ENCODE measurements at regions not wholly inside any gene's neighbourhood (a gene's known extent, or its start where the extent isn't known, plus 50 kb on each side); places are given as distances from the start of the nearest gene placed in this dataset.
"Not testable (repeated sequence)": the region's sequence is repeated elsewhere in the genome, so short reads cannot be mapped to it uniquely, and the experiment has no call there.

DNA sequence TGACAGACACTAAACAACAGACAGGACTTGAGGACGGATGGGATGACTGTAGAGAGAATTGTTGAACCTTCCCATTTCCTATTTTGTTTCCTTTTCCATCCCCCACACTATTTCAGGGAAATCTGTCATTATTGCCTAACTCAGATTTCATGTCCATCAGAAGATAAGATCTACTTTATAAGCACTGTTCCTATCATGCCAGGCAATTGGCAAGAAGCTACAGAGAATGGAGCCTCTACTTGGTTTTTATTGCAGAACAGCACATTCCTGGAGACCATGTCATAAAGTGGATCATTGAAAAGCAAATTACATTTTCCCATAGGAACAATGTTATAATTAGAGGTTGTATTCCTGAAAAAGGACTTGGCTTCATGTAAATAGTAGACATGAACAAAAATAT is 173.7 kb upstream of the KIF2A start:
- no peak for DNase-seq

DNA sequence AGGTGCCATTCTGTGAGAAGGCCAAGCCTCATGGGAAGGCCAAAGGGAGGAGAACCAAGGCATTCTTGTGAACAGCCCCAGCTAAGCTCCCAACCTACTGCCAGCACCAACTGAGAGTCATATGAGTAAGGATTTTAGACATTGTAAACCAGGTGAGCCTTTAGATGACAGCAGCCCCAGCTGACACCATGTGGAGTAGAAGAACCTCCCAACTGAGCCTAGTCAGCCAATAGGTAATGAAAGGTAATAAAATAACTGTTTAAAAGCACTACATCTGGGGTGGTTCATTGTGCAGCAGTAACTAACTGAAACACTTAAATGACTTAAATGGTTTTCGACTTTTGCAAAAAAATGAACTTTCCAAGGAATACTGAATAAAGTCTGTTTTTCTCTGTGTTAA is 172.6 kb upstream of the KIF2A start:
- DNase-seq: no peak

DNA sequence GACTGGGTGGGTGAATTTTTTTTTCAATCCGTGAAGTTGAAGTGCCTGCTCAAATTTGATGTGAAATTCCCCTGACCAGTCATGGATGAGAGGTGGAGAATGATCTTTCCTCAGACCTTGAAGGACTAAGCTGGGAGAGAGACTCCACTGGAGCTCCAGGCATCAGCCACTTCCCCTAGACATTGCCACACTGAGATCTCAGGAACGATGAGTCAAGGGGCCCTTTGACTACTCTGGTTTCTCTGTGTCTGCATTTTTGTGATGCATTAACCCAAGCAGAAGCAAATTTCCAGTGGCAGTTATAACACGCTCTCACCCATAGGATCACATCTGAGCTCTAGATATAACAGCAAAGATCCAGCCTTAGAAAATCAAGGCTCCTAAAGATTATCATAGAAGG is 171.2 kb upstream of the KIF2A start:
- DNase-seq: no peak

DNA sequence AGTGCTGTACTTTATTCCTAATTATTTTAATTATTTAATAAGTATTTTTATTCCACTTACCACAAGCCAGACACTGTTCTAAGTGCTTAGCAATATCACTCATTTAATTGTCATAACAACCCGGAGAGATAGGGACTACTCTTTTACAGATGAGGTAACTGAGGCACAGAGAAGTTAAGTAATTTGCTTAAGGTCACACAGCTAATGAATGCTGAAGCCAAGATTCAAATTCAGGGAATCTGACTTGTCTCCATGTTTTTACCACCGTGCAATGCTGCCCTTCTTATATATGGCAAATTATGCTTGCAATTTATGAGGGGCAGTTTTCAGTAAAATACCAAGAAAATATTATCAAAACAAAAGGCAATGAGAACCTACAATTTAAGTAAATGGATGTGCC is 168.4 kb upstream of the KIF2A start:
- DNase-seq: no peak

DNA sequence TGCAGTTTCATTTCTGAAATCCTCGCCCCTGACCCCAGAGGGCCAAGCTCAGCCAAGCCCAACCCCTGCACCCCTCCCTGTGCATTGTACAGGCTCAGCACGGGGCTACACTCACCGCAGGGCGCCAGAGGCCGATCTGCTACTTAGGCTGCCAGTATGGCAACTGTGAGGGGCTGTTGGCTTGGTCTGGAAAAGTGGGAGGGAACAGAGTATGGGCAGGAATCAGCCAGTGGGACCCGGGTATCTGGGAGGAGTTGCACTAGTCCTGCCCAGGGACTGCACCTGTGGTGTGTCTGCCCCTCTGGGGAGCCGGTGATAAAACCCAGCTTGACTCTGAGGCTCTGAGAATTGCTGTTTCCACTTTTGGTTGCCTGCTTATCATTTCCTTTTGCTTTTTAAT is 167.4 kb upstream of the KIF2A start:
- DNase-seq: no peak

DNA sequence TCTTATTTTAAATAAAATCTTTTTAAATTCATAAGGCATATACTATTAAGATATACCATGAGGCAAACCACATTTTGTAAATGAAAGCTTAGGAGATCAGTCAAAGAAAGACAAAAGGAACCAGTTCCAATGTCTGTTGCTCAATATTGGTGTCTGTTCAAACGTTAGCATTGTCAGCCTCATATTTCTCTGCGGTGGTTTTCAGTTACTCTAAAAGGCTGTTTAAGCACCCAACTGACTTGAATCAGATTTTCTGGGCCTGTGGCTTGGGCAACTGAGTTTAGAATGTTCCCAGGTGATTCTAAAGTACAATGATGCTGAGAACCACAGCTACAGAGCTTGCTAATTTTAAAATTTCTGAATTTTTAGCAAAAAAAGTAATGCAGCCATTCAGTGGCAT is 166.3 kb upstream of the KIF2A start:
- DNase-seq: no peak

DNA sequence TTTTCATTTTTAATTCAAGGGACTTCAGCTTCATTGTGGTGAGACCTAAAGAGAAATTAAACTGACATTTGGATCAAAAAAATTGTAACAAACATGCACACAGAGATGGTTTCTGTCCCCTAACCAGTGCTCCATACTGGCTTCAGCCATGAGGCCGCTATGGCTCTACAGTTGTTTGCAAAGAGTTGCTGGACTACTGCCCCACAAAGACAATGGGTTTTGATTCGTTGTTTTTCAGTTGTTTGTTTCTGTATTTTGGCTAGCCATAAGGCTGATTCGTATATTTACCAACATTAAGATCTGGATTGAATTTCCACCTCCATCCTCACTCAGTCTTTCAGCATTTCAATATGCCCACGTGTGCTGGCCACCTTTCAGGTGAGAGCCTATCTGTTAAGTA is 163.7 kb upstream of the KIF2A start:
- no peak for DNase-seq

DNA sequence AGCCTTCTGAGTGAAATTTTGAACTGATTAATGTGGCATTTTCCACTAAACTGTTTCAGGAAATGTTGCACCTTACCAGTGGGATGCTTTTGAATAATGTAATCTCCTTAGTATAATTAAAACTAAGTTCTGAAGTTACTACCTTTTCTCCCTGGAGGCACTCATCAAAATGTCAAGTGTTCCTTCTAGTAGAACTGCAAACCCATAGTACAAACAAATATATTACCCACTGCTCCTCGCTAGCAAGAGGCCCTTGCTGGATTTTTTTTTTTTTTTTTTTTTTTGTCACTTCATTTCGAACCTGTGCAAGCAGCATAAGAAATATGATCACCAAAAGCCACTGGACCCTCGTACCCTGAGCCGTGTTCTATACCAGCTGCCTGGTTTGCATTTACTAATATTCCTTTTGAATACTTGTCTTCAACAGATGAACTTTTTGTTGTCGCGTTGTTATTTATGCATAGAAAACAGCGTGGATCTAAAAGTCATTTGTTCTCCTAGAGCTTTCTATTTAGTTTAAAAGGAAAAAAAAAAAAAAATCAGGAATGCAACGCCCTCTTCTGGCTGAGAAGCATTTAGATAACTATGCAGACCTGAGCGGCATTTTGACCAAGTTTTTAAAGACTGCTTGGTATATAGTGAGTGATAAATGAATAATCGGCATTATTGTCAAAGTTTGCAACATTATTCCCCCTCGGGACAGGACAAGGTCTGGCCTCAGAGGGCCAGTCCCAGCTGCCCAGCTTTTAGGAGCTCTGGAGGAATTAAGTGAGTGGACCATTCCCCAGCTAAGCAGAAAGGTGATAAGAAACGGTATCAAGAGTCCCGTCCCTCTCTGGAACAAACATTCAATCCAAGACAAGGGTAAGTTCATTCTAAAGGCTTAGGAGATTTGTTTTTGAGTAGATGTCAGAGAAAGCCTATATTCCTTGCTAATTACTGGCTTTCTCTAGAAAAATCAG is 162.5 kb upstream of the KIF2A start:
- DNase-seq: no peak

DNA sequence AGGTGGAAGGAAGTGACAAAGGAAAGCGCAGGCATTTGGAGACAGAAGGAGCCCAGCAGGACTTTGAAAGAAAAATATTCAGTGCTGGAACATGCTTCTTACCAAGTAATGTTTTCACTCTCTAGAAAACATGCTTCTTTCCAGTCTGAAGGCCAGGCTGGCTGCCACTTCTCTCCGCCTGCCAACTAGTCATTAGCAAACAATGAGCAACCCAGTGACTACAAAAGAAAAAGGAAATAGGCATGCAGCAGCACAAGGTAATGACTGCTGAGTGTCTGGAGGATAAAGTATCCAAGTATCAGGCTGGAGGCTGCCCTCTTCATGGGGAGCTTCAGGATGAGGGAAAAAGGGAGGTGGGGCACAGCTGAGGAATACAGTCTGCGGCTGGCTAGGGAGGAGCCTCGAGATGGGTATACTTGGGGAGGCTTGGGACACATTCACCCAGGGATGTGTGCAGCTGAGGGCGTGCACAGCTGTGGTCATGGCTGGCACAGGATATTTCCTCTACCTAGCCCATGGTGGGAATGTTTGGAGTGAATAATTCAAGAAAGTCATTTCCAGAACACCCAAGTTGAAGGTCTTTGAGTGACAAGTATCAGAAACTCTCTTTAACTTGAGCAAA is 161.5 kb upstream of the KIF2A start:
- no peak for DNase-seq

DNA sequence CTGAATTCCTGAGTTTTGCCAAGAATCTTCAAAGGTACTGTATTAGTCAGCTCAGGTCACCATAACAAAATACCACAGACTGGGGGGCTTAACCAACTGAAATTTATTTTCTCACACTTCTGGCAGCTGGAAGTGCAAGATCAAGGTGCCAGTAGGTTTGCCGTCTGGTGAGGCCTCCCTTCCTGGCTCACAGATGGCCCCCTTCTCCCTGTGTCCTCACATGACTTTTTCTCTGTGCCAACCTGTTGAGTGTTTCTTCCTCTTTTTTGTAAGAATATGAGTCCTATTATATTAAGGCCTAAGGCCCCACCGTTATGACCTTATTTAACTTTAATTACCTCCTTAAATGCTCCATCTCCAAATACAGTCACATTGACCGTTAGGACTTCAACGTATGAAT is 156.1 kb upstream of the KIF2A start:
- no peak for DNase-seq

DNA sequence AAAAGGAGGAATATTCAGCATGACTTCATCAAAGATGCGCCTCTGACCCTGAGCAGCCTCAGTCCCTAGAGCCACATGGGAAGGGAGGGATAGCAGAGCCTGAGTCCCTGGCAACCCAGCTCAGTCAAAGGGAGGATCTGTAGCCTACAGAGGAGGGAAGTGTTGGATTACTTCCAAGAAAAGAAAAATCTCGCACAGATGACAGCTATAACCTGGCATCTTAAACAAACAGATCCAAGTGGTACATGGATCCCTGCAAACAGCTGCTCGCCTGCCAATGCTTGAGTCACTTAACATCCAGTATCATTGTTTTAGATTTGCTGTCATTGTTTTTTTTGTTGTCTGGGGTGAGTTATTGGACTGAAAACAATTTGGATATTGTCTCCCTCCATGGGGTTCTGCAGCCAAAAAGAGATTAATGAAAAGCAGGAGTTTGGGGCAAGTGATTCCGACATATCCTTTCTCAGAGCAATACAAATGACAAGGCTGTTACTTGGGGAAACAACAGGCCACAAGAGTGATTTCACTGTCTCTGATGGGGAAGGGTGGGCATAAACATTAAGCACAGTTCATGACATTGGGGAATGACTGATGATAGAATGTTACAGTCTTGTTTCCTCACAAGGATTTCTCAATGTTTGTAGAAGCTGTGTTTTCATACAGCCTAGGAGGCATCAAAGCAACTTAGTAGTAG is 153.5 kb upstream of the KIF2A start:
- no peak for DNase-seq

DNA sequence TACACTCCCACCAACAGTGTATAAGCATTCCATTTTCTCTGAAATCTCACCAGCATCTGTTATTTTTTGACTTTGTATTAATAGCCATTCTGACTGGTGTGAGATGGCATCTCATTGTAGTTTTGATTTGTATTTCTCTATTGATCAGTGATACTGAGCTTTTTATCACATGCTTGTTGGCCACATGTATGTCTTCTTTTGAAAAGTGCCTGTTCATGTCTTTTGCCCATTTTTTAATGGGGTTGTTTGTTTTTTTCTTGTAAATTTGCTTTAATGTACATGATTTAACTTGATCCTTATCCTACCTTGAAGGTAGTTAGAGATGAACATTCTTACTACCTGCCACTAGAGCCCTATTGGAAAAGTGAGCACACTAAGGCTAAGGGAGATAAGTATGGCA is 151.2 kb upstream of the KIF2A start:
- no peak for DNase-seq

DNA sequence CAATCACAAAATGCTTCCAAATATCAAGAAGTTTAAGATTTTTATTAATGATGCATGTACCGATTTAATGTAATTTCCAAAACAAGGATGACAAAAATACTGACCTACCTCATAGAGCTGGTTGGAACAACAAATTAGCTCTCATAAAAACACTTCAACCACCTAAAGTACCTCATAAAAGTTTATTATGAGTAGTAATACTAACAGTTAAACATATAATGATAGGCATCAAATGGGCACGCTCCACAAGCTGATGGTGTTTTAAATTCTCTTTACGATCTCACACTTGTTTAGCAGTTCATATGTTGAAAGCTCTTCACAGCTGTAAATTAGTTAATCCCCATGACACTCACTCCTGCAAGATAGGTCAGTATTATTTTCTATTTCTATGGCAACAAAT is 150.0 kb upstream of the KIF2A start:
- no peak for DNase-seq

DNA sequence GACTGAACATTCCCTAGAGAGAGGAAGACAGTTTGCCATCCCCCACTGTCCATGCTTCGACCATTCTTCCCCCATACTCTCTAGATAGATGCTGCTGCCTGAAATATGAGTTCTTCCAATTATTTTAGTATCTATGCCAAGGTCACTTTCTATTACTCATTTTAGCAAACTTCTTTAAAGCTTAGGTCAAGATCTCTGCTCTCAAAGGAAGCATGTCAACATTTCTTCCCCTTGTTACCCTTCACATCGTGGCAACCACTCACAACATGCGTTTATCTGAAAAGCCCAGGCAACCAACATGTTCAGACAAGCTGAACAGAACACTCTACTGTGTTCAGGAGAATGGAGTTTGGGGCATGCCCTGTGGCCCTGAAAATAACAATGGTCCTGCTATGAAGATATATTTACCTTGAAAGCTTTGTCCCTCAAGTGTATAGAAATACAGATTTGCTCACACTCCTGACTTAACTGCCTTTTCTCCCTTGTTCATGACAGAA is 138.4 kb upstream of the KIF2A start:
- DNase-seq: no peak

DNA sequence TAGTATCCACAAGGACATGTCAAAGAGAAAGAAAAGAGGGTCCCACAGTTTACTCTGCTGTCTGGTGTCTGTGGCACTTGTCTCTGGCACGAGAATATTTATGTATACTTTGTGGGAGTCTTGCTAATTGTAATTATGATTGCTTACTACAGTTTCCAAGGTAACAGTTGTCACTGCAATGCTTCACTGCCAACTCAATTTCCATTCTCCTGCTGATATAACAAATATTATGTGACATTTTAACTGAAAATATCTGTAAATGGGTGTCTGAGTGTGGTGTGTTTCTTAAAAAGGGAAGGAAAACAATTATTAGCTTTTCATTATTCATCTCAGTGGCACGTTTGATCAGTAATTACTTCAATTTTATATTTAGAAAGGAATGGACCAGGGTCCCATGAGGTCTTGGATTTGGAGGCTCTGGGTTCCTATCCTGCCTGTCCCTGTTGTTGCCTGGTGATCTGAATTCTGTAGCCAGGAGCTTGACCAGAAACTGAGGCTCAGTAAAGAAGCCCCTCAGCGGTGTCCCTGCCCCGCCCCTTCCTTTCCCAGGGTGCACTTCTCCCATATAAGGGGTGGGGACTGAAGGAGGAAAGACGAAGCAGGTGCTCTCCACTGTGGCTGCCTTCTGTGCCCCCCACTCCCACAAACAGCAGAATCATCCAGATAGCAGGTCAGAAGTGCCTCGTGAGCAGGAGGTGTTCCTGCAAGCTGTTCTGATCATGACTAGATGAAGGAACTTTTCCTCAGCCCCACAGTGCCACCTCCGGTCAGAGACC is 137.3 kb upstream of the KIF2A start:
- DNase-seq: no peak

DNA sequence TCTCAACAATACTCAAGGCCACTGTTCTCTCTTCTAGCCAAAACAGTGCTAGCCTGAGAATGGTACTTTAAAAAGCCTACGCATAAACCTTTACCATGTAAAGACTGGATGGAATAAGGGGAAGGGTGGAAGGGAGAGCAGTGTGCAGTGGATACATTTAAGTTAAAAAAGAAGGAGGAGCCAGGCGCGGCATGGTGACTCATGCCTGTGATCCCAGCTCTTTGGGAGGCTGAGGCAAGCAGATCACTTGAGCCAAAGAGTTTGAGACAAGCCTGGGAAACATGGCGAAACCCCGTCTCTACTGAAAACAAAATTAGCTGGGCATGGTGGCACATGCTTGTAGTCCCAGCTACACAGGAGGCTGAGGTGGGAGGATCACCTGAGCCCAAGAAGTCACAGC is 127.7 kb upstream of the KIF2A start:
- DNase-seq: no peak

DNA sequence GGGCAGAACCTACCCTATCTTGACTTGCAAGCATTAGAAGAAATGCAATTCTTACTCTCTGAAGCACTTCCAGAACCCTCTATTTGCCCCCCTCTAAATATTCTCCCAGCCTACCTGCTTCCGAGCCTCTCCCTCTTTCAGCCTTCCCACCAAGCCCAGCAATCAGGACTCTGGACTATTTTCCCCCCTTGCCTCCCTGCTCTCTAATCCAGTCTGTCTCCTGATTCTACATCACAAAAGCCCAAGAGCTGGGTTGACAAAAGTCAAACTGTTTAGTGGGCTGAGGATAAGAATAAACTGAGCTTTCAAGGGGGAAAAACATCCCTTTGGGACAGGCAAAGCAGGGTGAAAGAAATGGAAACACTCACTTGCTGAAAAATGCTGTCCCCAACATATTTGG is 123.2 kb upstream of the KIF2A start:
- no peak for DNase-seq

DNA sequence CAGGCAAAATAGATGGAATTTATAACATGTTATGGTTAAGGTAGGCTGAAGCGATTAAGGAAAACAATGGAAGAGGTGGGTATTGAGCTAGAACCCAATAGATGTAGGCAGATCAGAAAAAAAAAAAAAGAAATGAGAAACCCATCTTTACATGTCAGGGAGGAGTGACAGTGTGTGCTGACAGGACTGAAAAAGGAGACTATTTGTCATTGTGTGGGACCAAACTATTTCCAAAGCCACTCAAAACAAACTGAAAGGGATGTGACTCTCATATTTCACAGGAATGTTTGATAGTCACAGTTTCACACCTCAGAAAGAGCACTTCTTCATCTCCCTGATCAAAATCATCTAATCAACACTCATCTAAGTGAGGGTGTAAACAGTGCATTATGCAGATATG is 122.3 kb upstream of the KIF2A start:
- DNase-seq: no peak

DNA sequence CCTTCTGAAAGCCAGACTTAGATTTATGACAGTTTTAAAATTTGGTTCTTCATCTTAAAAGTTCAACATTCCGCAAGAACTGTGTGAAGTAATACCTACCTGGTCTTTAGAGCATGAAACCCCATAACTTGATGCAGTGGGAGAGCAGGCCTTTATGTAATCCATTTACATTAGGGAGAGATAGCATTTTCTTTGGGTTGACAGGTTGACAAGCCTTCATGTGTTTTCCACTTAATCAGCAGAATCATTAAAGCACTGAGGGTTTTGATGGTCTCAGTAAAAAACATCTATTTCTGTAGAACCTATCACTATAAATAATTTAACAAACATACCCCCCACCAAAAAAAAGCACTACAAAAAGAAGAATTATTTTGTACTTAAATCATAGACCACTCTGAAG is 121.6 kb upstream of the KIF2A start:
- DNase-seq: no peak

DNA sequence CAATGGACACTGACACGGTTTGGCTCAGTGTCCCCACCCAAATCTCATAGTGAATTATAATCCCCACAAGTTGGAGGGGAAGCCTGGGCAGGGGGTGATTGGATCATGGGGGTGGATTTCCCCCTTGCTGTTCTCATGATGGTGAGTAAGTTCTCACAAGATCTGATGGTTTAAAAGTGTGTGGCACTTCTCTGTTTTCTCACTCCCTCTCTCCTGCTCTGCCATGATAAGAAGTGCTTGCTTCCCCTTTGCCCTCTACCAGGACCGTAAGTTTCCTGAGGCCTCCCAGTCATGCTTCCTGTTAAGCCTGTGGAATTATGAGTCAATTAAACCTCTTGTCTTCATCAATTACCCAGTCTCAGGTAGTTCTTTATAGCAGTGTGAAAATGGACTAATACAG is 115.8 kb upstream of the KIF2A start:
- no peak for DNase-seq

DNA sequence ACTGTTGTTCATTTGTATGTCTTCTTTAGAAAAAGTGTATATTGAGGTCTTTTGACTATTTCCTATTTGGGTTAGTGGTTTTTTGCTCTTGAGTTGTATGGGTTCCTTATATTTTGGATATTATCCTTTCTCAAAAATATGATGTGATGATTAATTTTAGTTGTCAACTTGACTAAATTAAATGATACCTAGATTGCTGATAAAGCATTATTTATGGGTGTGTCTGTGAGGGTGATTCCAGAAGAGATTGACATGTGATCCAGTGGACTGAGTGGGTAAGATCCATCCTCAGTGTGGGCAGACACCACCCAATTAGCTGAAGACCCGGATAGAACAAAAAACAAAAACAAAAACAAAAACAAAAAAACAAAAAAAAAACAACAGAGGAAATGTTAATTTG is 115.1 kb upstream of the KIF2A start:
- DNase-seq: no peak

DNA sequence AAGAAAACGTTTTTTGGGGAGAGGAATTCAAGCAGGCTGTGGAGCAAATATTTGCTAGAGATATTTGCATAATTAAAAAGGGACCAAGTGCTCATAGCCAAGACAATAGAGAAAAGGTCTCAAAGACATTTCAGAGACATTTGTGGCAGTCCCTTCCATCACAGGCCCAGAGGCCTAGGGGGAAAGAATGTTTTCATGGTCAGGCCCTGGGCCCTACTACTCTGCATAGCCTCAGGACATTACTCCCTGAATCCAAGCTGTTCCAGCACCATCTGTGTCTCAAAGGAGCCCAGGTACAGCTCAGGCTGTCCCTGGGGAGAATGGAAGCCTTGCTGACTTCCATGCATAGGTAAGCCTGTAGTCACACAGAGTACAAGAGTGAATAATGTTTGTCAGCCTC is 113.0 kb upstream of the KIF2A start:
- DNase-seq: no peak

DNA sequence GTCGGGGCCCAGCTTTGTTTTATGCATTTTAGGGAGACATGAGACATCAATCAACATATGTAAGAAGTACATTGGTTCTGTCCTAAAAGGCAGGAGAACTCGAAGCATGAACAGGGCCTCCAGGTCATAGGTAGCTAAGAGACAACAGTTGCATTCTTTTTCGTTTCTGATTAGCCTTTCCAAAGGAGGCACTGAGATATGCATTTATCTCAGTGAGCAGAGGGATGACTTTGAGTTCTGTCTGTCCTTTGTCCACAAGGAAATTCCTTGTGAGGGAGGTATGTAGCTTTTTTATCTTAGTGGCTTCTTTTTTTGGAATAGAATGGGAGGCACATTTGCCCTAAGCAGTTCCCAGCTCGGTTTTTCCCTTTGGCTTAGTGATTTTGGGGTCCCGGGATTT is 109.5 kb upstream of the KIF2A start:
- DNase-seq: not testable (repeated sequence)
